ENCODE measurements at regions not wholly inside any gene's neighbourhood (a gene's known extent, or its start where the extent isn't known, plus 50 kb on each side); places are given as distances from the start of the nearest gene placed in this dataset.

DNA sequence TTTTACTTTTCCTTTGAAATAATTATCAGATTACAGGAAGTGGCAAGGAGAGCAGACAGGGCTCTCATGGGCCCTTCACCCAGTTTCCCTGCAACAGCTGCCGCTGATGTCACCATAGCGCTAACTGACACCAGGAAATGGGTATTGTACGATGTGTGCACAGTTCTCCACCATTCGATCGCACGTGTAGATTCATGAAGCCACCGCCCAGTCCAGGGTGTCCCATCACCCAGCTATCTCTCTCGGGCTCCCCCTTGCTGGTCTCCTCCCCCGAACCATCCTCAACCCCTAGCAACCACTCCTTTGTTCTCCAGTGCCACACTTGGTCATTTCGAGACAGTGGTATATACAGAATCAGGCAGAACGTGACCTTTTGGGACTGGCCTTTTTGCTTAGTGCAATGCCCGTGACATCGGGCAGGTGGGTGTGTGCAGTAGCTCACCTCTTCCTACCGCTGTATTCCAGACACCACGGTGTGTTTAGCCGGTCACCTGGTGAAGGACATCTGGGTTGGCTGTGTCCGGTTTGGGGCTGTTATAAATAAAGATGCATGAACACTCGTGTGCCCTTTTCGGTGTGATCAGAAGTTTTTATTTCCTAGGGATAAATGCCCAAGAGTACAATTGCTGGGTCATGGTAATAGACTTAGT is 118.4 kb downstream of the CRYAA start:
- TF ChIP-seq, protein P1, sequence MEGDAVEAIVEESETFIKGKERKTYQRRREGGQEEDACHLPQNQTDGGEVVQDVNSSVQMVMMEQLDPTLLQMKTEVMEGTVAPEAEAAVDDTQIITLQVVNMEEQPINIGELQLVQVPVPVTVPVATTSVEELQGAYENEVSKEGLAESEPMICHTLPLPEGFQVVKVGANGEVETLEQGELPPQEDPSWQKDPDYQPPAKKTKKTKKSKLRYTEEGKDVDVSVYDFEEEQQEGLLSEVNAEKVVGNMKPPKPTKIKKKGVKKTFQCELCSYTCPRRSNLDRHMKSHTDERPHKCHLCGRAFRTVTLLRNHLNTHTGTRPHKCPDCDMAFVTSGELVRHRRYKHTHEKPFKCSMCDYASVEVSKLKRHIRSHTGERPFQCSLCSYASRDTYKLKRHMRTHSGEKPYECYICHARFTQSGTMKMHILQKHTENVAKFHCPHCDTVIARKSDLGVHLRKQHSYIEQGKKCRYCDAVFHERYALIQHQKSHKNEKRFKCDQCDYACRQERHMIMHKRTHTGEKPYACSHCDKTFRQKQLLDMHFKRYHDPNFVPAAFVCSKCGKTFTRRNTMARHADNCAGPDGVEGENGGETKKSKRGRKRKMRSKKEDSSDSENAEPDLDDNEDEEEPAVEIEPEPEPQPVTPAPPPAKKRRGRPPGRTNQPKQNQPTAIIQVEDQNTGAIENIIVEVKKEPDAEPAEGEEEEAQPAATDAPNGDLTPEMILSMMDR (conservative IDR thresholded peaks at IDR 0.05), result no peak
- no peak for TF ChIP-seq ZFX (IDR thresholded peaks at IDR 0.05)

All from C4-2B (cell line).